ENCODE measurements at regions not wholly inside any gene's neighbourhood (a gene's known extent, or its start where the extent isn't known, plus 50 kb on each side); places are given as distances from the start of the nearest gene placed in this dataset.
"Not testable (repeated sequence)": the region's sequence is repeated elsewhere in the genome, so short reads cannot be mapped to it uniquely, and the experiment has no call there.

GRCh38 chr18:61676773-61677434 is 215.9 kb downstream of the RNF152 start:
- DNase-seq = no peak

- no peak for DNase-seq
These were observed 223.5 kb downstream of the RNF152 start for GRCh38 chr18:61669320-61669719.

GRCh38 chr18:61666876-61667590 is 225.8 kb downstream of the RNF152 start:
- no peak for DNase-seq

- no peak for DNase-seq
These were observed 228.3 kb downstream of the RNF152 start for GRCh38 chr18:61664419-61665084.

- no peak for DNase-seq
These were observed 230.1 kb downstream of the RNF152 start for GRCh38 chr18:61662726-61663125.

- DNase-seq = no peak
These were observed 234.4 kb downstream of the RNF152 start for GRCh38 chr18:61658431-61658830.

- no peak for DNase-seq
These were observed 235.6 kb downstream of the RNF152 start for GRCh38 chr18:61657066-61657732.

GRCh38 chr18:61655630-61656029 is 237.2 kb downstream of the RNF152 start:
- no peak for DNase-seq

- no peak for DNase-seq
These were observed 238.8 kb downstream of the RNF152 start for GRCh38 chr18:61653823-61654551.

GRCh38 chr18:61651880-61652268 is 240.9 kb downstream of the RNF152 start:
- DNase-seq = no peak

GRCh38 chr18:61651145-61651879 is 241.5 kb downstream of the RNF152 start:
- DNase-seq = no peak

GRCh38 chr18:61643884-61644647 is 248.7 kb downstream of the RNF152 start:
- peak; percentile 2 for DNase-seq

- no peak for DNase-seq
These were observed 252.9 kb downstream of the RNF152 start for GRCh38 chr18:61639886-61640285.

GRCh38 chr18:61637905-61638595 is 254.8 kb downstream of the RNF152 start:
- DNase-seq = no peak

GRCh38 chr18:61637319-61637718 is 255.5 kb downstream of the RNF152 start:
- DNase-seq = no peak

- peak; percentile 30 for DNase-seq
These were observed 256.8 kb downstream of the RNF152 start for GRCh38 chr18:61635901-61636528.

GRCh38 chr18:61628085-61628484 is 264.7 kb downstream of the RNF152 start:
- DNase-seq = no peak

- DNase-seq = not testable (repeated sequence)
These were observed 268.2 kb downstream of the RNF152 start for GRCh38 chr18:61624631-61625030.

- no peak for DNase-seq
These were observed 273.0 kb downstream of the RNF152 start for GRCh38 chr18:61619783-61620182.

- no peak for DNase-seq
These were observed 274.0 kb downstream of the RNF152 start for GRCh38 chr18:61618816-61619215.

Data from NCI-H187 treated with DMSO at 0.1 percent for 48 hours (cell line).